GM19467 (cell line): ENCODE measurements at regions not wholly inside any gene's neighbourhood (a gene's known extent, or its start where the extent isn't known, plus 50 kb on each side); places are given as distances from the start of the nearest gene placed in this dataset.
A peak's percentile ranks its signal among the peaks of the same experiment; 100 is the strongest.

Experiments used
- ATAC-seq: cut with Tn5 transposase; IDR thresholded peaks from one replicate; pipeline ENCODE4 v1.9.1; 2021; ENCODE audit warnings: mild to moderate bottlenecking, moderate library complexity; ENCODE audit not compliant: unreplicated experiment

DNA sequence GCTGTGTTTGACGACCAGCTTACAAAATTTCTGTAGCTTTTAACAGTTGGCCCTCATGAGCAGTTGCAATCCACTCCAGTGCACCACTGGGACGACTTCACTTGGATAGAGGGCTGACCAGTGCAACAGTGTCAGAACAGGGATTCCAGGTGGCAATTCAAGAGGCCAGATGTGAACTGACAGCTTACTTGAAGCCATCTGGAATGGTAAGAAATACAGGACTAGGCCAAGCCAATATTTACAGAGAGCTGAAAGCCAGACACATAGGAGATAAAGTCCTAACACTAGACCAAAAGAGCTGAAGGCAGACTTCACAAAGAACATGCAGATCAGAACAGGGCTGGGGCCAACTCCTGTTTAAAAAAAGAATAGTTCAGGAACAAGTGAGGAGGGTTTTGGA lies 93.5 kb upstream of the NFIA start:
- ATAC-seq: no peak

DNA sequence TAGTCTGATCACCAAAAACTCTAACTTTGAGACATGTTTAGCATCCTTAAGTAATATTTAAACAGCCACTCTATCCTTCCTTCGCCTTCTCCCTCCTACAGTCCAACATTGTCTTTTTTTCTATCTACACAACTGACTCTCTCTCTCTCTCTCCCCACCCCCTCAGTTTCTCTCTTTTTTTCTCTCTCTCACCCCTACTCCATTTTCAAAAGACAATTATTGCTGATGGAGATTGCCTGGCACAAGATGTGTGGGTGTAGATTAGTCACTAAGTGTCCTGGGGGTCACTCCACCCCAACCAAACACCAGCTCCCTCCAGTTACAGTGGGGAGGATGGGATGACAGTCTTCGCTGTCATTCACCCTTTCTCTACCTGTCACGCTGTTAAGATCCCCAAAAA lies 94.5 kb upstream of the NFIA start:
- no peak for ATAC-seq

DNA sequence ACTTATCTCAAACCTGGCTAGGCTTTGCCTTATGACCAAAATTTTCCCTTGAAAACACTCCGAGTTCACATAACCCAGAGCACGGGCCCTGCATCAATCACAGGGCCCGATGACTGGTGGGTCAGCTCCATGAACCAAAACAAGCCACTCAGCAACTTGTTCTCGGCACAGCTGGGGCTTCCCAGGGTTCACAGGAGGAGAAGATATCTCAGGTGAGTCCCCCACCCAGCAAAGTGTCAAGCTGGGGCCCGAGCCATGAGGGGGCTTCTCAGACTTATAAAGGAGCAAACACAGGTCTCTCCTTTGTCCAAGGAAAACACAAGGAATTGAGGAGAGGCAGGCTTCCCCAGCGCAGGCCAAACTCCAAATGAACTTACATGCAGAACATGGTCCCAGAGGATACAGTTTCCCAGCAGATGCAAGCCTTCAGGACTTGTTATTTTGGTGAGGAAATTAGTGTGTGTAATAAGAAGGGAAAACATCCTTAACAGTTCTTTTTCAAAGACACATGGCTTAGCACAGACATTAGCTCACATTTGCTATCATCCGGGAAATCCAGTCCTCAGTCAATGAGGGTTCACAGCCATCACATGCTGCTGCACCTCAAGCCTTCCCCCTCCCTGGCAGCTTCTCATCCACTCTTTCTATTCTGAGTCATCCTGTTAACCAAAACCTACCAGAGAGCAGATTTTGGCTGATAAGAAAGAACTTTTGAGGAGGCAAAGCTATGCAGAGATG lies 98.1 kb upstream of the NFIA start:
- ATAC-seq: no peak

DNA sequence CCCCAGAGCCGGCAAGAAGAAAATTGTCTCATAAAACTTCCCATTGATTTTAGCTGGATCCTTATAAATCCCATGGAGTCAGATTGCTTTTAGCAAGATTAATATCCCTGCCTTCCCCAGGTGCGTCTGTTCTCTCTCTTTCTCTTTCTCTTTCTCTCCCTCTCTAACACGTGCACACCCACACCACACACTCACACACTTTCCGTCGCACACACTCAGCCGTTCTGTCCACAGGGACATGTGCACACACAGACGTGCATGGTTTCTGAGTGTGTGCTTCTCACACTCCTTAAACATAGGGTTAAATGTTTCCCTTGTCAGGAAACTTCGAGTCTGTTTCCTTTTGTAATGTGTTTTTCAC lies 98.7 kb upstream of the NFIA start:
- no peak for ATAC-seq

DNA sequence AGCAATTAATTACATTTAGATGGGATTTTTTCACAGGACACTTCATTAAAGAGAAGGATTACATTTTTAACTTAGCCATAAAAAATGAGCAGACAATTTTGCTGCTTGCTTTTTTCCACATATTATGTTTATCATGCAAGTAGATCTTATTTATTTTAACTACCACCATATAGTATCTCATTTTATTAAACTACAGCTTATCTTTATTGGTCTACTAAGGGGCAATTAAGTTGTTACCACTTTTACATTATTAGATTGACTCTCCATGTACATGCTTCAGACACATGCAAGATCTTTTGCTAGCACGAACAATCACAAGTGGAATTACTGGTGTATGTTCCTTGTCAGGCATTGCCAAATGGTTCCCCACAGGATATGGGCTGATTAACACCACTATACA lies 99.8 kb upstream of the NFIA start:
- ATAC-seq: no peak

DNA sequence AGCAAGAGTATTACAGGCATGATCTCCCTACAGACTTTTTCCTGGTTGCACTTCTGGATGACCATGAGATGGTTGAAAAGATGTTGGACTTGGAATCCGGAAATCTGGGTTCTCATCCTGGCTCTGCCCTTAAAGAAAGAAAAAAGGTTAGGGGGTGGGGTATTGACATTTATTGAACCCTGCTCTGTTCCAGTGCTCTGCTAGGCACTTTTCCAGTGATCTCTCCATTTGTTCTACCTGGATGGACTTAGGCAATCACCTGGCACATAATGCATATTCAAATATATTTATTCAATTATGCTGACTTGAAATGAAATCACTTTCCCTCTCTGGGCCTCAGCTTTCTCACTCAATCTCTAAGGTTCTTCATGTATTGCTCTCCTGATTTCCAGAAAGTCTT lies 101.0 kb upstream of the NFIA start:
- no peak for ATAC-seq

DNA sequence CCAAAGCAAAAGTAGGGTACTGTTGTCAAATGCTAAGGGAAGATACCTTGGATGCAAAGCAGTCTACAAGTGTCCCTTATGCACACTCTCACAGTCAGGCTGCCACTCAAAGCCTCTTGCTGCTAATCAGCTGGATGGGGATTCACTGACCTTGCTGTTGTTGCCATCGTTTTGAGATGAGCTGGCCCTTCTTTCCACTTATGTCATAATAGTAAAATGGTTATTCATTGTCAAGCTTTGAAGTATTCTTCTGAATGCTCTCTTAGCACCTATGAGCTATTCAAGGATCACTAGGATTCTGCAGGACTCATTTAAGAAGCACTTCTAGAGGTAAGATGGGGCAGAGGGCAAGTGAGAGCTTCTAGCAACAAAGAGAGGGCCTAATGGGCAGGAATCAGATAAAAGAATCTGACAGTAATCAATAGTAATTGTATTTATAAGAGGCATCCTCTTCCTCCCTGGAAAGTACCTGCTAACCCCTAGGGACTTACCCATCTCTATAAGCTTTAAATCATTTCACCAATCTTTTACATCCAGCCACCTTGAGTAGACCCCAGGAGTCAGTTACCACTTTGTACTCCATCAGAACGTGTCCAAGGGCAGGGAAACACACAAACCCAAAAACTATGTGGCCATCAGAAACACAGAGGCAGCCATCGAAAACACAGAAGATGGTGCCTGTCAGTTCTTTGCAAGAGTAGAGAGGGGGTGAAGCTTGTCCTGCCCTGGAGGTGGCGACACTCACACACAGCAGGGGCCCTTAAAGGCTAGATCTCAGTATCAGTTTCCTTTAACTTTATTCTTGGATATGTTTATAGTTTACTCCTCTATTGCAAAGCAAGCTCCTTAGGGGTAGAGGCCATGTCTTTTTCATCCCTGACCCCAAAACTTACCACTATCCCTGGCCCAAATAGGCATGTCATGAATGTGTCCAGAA lies 103.7 kb upstream of the NFIA start:
- ATAC-seq: peak; percentile 83

DNA sequence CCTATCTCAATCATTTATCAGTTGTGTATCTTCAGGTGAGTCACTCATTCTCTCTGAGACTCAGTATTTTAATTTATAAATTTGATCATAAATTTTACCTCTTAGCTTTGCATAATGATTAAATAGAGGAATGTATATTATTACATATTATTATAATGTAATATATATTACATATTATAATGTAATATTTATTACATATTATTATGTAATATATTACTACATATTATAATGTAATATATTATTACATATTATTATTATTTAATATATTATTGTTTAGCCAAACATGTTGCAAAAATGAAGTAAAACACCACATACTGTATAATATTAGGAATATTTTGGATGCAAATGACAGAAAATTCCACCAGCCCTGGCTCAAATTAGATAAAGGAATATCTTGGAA lies 104.7 kb upstream of the NFIA start:
- no peak for ATAC-seq

DNA sequence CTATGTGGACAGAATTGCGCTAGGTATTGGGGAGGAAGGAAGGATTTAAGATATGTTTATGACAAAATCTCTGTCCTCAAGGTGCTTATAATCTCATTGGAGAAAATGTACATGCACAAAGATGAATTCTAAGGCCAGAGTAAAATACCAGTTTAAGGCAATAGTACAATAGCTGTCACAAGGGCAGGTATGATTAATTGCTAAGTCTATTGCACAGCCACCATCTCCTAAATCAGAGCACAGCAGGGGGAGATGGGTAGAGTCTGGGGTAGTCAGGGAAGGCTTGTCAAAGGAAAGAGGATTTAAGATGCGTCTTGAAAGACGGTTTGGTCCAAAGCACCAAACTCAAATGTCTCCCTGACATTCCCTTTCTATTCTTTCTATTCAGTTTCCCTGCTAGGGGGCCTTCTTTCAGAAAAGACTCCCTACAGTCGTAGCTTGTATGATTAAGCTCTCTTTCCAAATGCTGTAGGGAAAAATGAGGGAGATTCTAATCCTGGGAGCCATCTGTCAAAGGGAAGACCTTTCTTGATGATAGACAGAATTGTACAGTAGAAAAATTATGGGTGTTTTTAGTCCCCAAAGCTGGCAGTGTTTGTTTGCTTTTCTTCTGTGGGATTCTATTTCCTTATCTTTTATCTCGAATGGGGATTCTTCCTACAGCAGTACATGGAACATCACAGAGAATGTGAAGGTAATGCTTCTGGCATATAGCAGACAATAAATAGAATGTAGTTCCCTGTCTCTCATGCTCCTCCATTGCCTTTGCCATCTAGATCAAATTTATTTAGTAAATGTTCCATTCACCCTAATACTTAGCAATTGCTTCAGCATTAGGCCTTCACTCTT lies 107.6 kb upstream of the NFIA start:
- ATAC-seq: no peak

DNA sequence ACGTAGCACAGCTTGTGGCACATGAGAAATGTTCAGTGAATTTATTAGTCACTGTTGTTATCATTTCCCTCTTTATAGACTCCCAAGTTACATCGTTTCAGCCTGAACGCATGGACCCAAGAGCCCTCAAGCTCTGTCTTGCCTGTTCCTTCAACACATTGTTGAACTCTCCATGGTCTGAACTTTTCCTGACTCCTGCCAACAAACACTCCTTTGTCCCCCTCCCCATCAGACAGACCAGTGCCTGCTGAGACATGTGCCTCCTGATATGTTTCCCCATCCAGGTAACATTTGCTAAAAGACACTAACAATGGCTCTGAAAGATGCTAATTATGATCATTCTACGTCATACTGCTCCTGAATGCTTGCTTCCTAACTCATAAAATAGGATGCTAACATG lies 108.7 kb upstream of the NFIA start:
- no peak for ATAC-seq

DNA sequence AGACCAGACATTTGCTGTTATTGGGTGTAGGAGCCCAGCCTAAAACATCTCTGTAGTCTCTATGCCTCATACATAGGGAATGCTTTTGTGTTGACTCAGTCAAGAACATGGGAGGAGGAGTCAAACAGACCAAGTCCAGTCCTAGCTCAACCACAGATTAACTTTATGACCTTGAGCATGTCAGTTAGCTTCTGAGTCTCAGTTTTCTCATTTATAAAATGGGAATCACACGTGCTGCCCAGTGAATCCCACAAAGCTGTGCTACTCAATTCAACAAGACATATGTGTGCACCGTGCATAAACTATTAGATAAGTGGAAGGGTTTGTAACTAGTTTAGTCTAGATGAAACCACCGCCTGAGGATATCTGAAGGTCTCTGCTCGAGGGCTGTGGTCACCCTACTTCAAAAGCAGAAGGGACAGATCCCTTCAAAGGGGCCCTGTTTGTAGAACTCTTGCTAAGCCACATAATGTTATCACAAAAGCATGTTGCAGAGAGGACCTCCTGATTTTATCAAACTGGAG lies 109.5 kb upstream of the NFIA start:
- no peak for ATAC-seq

DNA sequence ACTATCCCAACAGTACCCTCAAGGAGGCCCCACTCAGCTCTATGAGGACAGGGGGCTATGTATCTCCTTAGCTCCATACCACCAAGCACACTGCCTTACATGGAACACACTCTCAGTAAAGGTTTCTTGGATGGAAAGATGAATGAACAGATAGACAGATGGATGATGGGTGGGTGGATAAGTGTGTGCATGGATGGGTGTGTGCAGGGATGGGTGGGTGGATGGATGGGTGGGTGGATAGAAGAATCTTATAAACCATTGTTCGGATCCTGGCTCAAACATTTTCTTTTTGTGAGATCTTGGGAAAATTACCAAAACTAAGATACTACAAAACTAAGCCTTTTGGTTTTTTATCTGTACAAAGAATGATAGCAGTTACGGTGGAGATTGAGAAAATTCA lies 111.0 kb upstream of the NFIA start:
- ATAC-seq: no peak

DNA sequence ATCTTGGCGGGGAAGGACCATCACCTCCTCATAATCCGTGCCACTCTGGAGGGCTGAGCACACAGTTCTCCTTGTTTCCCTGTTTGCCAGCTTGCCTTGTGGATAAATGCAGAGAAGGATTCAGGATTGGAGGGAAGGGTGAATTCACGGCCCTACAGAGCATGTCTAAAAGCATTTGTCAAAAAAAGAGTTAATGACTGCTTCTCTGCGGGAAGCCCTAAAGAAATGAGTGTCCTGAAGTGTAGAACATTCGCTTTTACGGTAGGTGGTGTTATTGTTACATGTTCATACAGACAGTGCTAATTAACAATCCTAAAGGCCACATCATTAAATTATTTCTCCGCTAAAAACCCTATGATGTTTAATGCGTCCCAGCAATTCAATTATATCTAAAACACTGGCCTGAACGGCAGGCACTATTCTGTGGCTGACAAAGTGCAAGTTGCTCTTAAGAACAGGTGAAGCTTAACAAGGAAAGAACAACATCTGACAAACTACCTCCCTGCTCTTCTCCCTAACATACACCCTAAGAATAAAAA lies 112.3 kb upstream of the NFIA start:
- ATAC-seq: no peak

DNA sequence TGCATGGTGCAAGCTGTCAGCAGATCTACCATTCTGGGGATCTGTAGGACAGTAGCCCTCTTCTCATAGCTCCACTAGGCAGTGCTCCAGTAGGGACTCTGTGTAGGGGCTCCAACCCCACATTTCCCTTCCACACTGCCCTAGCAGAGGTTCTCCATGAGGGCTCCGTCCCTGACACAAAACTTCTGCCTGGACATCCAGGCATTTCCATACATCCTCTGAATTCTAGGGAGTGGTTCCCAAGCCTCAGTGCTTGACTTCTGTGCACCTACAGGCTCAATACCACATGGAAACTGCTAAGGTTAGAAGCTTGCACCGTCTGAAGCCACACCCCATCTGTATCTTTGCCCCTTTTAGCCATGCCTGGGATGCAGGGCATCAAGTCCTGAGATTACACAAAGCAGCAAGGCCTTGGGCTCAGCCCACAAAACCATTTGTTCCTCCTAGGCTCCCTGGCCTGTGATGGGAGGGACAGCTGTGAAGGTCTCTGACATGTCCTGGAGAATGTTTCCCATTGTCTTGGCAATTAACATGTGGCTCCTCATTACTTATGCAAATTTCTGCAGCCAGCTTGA lies 117.0 kb upstream of the NFIA start:
- no peak for ATAC-seq

DNA sequence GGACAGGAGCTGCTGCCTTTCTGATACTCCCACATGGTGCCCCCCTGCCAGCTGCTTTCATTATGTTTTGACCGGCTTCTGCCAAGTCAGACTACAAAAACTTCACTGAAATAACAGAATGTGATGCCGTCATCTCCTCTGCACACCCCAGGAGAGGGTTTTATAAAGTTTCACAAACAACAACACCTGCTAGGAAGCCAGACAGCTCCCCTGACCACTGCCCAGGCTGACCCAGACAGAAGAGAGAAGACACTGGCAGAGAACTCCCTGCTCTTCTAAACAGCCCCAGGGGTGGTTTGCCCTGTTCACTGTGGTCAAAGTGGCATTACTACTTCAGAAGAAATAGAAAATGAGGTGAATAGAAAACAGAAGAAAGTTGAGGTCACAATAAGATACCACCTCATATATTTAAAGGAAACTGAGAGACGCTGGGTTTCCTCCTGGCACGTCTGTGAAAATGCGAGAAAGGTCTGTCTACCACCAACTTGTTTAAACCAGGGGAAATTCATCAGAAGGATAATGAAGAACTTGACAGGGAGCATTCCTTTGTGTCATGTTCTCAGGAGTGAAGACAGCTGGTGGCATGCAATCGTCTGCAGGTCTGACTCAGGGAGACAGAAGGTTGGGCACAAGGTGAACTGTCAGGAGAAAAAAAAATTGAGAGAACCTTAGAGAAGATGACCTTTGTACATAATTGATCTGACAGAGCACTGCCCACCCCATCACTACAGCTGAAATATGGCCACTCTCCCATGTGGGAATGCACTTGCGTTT lies 119.0 kb upstream of the NFIA start:
- ATAC-seq: no peak

DNA sequence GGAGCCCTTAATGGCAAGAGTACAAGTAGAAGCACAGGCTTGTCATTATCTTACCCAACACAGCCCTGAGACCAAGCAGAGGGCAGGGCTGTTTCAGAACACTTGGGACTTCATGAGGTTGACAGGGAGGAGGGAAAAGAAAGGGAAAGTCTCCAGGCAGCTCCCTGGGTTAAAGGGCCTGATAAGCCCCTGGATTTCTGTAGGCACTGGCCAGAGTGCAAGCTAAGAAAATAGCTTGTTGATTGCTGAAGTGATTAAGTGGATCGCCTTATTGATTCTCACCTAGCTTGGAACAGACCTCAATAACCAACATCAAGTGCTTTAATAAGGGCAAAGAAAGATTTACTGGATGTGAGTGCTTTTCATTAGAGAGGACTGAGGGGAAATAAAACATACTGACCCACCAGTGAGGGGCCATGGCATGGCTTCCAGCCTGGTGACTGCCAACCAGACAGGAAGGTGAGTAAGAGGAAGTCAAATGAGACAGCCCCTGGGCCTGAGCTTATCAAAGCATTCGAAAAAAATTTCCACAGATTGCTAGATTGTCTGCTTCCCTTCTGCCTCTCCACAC lies 121.4 kb upstream of the NFIA start:
- ATAC-seq: no peak

DNA sequence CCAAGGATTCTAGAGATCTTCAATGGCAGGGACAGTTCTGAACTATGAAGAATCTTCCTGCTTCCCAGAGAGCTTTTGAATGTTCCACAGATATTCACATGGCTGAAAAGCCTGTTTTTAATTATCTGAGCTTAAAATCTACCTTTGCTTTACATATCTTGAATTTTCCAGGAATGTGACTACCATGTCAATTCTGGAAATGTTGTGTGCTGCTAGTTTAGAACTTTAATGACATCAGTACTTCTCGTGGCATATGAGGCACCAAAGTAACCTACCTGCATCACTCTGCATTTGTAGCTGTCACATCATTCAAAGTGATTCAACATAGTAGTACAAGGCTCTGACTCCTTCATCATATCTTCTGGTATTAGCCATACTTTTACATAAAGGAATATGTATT lies 122.7 kb upstream of the NFIA start:
- no peak for ATAC-seq

DNA sequence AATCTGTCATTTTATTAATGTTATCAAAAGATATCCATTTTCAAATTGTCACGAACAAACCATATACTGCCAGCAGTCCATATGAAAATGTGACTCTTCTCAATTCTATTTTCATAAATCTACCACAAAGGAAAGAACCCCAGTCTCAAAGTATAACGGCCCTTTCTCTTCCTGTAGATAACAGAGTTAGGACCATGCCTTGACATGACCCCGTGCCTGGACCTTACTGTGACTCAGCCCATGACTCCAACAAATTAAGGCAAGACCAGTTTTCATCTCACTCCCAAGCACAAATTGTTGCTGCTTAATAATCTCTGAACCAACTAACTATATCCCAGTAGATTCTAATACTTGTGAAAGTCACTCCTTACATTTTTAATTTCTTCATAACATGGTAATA lies 124.4 kb upstream of the NFIA start:
- ATAC-seq: no peak

DNA sequence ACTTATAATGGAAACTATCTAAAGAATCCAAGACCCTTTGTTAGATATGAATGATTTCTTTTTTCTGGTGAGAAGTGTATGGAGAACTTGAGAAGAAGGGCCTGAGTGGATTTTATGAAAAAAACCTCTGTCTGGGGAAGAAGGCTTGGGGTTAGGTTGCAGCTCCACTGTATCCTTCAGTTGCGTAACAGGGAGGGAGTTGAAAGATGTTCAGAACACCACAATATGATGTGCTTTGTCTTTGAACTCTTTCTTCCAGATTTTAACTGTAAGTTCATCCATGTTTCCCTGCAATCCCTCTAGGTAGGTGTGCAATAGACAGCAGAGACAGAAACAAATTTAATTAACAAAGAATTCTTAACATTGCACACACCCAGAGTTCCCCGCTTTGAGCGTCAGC lies 125.8 kb upstream of the NFIA start:
- ATAC-seq: no peak
